HEK293T (cell line): ENCODE measurements at regions not wholly inside any gene's neighbourhood (a gene's known extent, or its start where the extent isn't known, plus 50 kb on each side); places are given as distances from the start of the nearest gene placed in this dataset.

Source experiments
- CTCF ChIA-PET: fragments of 350-600 bp; formaldehyde crosslinking; extraction: SDS; loops from one replicate; lab custom pipeline; 2021; ENCODE audit warnings: antibody characterized with exemption, inconsistent platforms; lab: Yijun Ruan, JAX
- POLR2A ChIA-PET: fragments of 350-600 bp; formaldehyde crosslinking; extraction: SDS; loops from one replicate; lab custom pipeline; 2020; ENCODE audit warnings: antibody characterized with exemption, inconsistent platforms; lab: Yijun Ruan, JAX
- DNase-seq: peaks from one replicate; pipeline ENCODE4 v3.0.0; 2012; ENCODE audit warnings: mixed read lengths; ENCODE audit errors: extremely low spot score
- ARNT ChIP-seq: fragments of 450-650 bp; IDR thresholded peaks from 2 replicates; pipeline ENCODE4 v1.6.1; 2017; ENCODE audit warnings: mild to moderate bottlenecking
- BHLHE40 ChIP-seq: fragments of 450-650 bp; IDR thresholded peaks from 2 replicates; pipeline ENCODE4 v1.6.1; 2016; ENCODE audit warnings: mild to moderate bottlenecking, moderate library complexity, borderline replicate concordance
- CTBP1 ChIP-seq: fragments of 450-650 bp; IDR thresholded peaks from 2 replicates; pipeline ENCODE4 v1.6.1; 2016; ENCODE audit warnings: borderline replicate concordance
- ELF4 ChIP-seq: fragments of 450-650 bp; IDR thresholded peaks from 2 replicates; pipeline ENCODE4 v1.6.1; 2017; ENCODE audit warnings: antibody characterized with exemption
- FOXA1 ChIP-seq: fragments of 450-650 bp; IDR thresholded peaks from 2 replicates; pipeline ENCODE4 v1.6.1; 2016; ENCODE audit warnings: mild to moderate bottlenecking
- FOXK2 ChIP-seq: fragments of 450-650 bp; IDR thresholded peaks from 2 replicates; pipeline ENCODE4 v1.6.1; 2016; ENCODE audit warnings: mild to moderate bottlenecking
- FOXM1 ChIP-seq: fragments of 450-650 bp; IDR thresholded peaks from 2 replicates; pipeline ENCODE4 v1.6.1; 2017; ENCODE audit warnings: mild to moderate bottlenecking, borderline replicate concordance
- HDGF ChIP-seq: fragments of 450-650 bp; IDR thresholded peaks from 2 replicates; pipeline ENCODE4 v1.6.1; 2017; ENCODE audit warnings: antibody characterized with exemption, borderline replicate concordance
- L3MBTL2 ChIP-seq: fragments of 450-650 bp; conservative IDR thresholded peaks from 2 replicates; pipeline ENCODE4 v1.6.1; 2016; ENCODE audit warnings: mild to moderate bottlenecking
- LEF1 ChIP-seq: fragments of 450-650 bp; IDR thresholded peaks from 2 replicates; pipeline ENCODE4 v1.6.1; 2017; ENCODE audit warnings: mild to moderate bottlenecking, borderline replicate concordance
- NFRKB ChIP-seq: fragments of 450-650 bp; IDR thresholded peaks from 2 replicates; pipeline ENCODE4 v1.6.1; 2016; ENCODE audit warnings: mild to moderate bottlenecking, moderate library complexity
- SP1 ChIP-seq: fragments of 450-650 bp; IDR thresholded peaks from 2 replicates; pipeline ENCODE4 v1.6.1; 2017
- SUZ12 ChIP-seq: fragments of 450-650 bp; IDR thresholded peaks from 2 replicates; pipeline ENCODE4 v1.6.1; 2016; ENCODE audit warnings: mild to moderate bottlenecking
- TARDBP ChIP-seq: fragments of 450-650 bp; IDR thresholded peaks from 2 replicates; pipeline ENCODE4 v1.6.1; 2016
- ZNF384 ChIP-seq: fragments of 450-650 bp; IDR thresholded peaks from 2 replicates; pipeline ENCODE4 v1.6.1; 2016
- TF ChIP-seq, protein P1 (sequence below): fragments of 450-650 bp; IDR thresholded peaks from 2 replicates; pipeline ENCODE4 v1.6.1; 2016

- ChIA-PET POLR2A (no interaction called here), CTCF (no interaction called here)
- no peak for DNase-seq
- TF ChIP-seq SUZ12 (no peak), SP1 (no peak), ELF4 (no peak), NFRKB (no peak), HDGF (no peak), FOXK2 (no peak), LEF1 (no peak), TARDBP (no peak), FOXM1 (no peak), ARNT (no peak), L3MBTL2 (no peak), FOXA1 (no peak), BHLHE40 (no peak), ZNF384 (no peak), CTBP1 (no peak)
- TF ChIP-seq, protein P1, sequence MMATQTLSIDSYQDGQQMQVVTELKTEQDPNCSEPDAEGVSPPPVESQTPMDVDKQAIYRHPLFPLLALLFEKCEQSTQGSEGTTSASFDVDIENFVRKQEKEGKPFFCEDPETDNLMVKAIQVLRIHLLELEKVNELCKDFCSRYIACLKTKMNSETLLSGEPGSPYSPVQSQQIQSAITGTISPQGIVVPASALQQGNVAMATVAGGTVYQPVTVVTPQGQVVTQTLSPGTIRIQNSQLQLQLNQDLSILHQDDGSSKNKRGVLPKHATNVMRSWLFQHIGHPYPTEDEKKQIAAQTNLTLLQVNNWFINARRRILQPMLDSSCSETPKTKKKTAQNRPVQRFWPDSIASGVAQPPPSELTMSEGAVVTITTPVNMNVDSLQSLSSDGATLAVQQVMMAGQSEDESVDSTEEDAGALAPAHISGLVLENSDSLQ: no peak
Observed at GRCh38 chr20:46804126-46804525, 90.5 kb upstream of the EYA2 start.

- no peak for DNase-seq
- TF ChIP-seq TARDBP: no peak
- no peak for TF ChIP-seq HDGF
- no peak for TF ChIP-seq ARNT
- no peak for TF ChIP-seq BHLHE40
- TF ChIP-seq SUZ12: no peak
- TF ChIP-seq, protein P1: no peak
- no peak for TF ChIP-seq CTBP1
- TF ChIP-seq NFRKB: no peak
- no peak for TF ChIP-seq ZNF384
- no peak for TF ChIP-seq FOXK2
- TF ChIP-seq SP1: no peak
- no peak for TF ChIP-seq ELF4
- no peak for TF ChIP-seq L3MBTL2
- TF ChIP-seq FOXM1: no peak
- TF ChIP-seq LEF1: no peak
- TF ChIP-seq FOXA1: no peak
- ChIA-PET POLR2A (no interaction called here), CTCF (no interaction called here)
Observed at GRCh38 chr20:46805836-46806235, 88.8 kb upstream of the EYA2 start.

DNA sequence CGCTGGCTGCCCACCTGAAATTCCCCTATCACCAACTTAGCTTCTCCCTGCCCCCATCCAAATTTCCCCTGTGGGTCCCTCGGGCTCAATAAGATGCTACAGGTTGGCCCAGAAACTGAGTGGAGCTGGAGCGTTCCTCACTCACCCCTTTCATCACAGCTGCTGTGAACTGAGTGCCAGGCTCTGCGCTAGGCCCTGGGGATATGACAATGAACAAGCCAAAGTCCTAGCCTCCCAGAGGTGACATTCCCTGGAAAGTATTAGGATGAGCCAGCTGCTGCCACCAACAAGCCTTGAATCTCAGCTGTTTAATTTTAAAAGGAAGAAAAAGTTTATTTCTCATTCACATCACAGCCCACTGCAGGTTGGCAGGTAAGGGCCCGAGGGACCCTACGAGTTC is 86.6 kb upstream of the EYA2 start:
- POLR2A ChIA-PET: no interaction called here
- TF ChIP-seq HDGF: no peak
- TF ChIP-seq FOXK2: no peak
- DNase-seq: no peak
- CTCF ChIA-PET: no interaction called here

- POLR2A ChIA-PET: no interaction called here
- TF ChIP-seq FOXM1: no peak
- TF ChIP-seq BHLHE40: no peak
- no peak for TF ChIP-seq L3MBTL2
- no peak for TF ChIP-seq FOXK2
- TF ChIP-seq ZNF384: no peak
- no peak for DNase-seq
- CTCF ChIA-PET: no interaction called here
Observed at GRCh38 chr20:46808565-46808964, 86.1 kb upstream of the EYA2 start.

- TF ChIP-seq SP1 (no peak), FOXK2 (no peak), ELF4 (no peak), FOXM1 (no peak), LEF1 (no peak), NFRKB (no peak), CTBP1 (no peak), L3MBTL2 (no peak), ZNF384 (no peak), TARDBP (no peak), FOXA1 (no peak), HDGF (no peak)
- TF ChIP-seq, protein P1: no peak
- ChIA-PET POLR2A (no interaction called here), CTCF (interaction anchor here (1.6 kb wide), 1 partner anchor 338 kb away, joined by 3 read pairs; no protein-coding TSS in a partner anchor)
- DNase-seq: no peak
Observed at GRCh38 chr20:46809706-46810360, 84.8 kb upstream of the EYA2 start.

DNA sequence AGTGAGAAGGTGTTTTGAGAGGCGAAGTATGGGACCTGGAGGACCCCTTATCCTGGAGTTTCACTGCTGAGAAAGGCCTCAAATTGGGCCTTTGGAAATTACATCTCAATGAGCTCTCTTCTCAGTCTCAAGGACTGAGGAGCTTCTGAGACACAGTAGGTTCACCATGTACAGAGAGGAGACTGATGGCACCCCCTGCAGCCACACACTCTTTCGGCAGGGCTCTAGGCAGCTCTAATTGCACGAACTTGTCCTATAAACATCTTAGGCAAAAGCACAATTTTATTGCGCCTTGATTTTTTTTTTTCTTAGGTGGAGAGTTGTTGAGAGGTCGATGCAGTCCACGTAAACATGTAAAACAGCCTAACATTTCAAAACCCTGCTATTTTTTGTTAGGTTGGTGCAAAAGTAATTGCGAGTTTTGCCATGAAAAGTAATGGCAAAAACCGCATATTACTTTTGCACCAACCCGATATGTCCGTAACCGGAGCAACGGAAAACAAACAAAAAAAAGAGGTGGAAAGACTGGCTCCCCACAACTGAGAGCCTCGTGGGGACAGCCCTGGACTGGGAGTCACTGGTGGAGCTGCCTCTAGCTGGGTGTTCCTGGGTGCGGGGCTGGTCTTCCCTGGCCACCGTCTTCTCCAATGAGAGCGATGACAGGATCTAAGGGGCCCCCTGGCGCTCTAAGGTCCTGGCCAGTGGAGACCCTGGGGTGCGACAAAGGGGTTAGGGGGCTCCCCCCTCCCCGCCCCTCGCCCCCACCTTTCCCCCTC is 84.0 kb upstream of the EYA2 start:
- DNase-seq: no peak
- TF ChIP-seq FOXK2: no peak
- no peak for TF ChIP-seq BHLHE40
- ChIA-PET CTCF (interaction anchor here (1.6 kb wide), 1 partner anchor 337 kb away, joined by 3 read pairs; no protein-coding TSS in a partner anchor), POLR2A (no interaction called here)
